HCEC 1CT (cell line): ENCODE measurements at regions not wholly inside any gene's neighbourhood (a gene's known extent, or its start where the extent isn't known, plus 50 kb on each side); places are given as distances from the start of the nearest gene placed in this dataset.
"Not testable (repeated sequence)": the region's sequence is repeated elsewhere in the genome, so short reads cannot be mapped to it uniquely, and the experiment has no call there.

Source experiments
- DNase-seq: peaks from one replicate; pipeline ENCODE4 v3.0.0-alpha.2; 2017

DNA sequence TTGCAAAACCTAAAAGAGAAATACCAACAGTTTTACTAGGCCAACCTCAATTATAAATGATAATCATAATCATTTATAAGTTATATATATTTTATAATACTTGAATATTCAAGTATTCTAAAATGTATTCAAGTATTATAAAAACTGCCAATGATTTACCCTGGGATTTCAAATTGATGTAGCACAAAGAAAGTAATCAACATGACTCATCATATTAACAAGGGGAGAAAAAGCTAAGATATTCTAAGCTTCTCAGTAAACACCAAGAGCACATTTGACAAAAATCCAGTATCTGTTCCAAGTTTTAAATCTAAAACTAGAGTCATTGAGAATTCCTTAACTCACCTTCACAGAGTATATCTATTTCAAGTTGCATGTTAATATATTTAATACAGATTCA lies 56.1 kb downstream of the CAPZA3 start:
- no peak for DNase-seq

DNA sequence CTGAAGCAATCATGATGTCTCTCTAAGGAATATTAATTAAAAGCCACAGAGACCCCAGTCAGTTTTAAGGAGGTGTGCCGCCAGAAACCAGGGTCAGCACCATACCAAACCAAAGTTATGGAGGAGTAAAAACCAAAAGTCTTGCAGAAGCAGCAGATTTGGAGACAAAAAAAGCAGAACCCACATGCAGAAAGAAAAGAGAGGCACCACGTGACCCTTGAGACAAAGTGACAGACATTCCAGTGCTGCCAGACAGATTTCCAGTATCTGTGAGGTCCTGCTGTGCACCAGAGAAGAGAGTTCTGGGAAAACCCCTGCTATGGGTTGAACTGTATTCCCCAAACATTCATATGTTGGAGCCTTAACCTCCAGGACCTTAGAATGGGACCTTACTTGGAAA lies 59.7 kb downstream of the CAPZA3 start:
- DNase-seq: no peak

DNA sequence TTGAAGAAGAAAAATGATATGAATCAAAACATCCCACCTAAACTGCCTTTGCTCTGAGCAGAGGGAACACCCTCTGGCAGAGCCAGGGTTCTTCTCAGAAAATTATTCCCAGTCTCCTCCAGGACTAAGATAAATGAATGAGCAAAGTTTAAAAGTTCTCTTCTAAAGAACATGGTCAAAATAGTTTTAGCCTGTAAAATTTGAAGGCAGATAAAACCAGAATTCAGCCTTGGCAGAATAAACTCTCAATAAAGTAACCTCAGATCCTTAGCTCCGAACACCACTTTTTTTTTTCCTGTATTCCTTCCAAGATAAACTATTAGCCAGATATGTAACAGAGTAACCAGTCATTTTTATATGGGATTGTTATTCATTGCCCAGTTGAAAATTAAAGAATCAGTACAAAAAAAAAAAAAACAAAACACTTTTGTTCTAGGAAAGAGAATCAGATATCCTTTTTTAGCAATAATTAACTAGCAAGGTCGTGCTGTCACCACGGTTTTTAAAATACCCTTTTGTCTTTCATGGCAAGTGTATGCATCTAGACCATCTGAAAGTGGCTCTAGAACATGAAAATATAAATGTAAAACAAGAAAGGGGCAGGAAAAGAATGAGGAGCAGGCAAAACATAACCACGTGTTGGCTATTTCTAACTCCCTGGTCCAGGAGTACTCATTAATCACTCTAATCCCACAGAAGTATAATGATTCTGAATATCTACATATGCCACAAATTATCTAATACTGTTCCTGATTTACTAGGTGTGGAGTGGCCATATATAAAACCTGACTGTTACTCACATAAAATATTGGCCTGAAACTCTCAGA lies 60.8 kb downstream of the CAPZA3 start:
- DNase-seq: no peak

DNA sequence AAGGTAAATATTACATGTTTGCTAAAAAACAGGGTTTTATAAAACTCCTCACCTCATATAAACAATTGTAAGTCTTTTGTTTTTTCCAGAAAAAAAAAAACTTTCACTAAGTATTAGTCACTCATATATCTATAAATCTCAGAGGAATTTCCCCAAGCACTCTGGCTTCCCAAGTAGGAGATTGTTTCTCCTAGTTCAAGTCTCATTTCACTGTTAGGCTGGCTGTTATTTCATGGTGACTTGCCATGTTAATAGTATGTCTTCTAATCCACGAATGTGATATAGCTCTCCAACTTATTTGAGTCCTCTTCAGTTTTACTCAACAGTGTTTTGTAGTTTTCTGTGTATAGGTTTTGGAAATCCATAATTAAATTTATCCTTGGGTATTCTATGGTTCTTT lies 61.6 kb downstream of the CAPZA3 start:
- DNase-seq: peak; percentile 26

DNA sequence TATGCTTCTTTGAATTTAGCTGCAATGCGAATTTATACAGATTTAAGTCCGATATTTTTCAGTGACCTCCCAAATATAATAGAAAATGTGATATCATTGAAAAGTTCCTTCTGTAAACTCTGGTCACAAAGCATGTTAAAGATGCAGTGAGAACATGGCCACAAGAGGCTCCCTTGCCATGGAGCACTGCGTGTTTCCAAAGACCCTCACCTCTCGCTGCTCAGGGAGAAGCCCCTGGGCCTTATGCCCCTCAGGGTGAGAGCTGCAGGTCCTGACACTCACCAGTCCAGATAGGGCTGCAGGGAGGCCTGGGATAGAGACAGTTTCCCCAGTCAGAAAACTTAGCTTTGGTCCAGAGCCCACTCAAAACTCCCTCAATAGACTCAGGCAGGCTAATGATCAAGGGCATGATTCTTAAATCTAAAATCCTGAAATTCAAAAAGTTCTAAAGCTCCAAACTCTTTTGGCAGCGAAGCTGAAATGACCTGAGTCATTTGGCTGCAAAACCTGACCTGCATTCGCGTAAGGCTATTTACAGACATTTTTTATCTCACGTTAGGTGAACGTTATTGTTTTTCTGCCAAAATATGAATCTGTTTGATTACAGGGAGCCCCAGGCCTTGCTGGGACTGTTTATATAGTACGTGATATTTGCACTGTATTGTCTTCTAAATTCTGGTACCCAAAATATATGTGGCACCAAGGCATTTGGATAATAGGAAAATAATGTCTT lies 67.8 kb downstream of the CAPZA3 start:
- no peak for DNase-seq

DNA sequence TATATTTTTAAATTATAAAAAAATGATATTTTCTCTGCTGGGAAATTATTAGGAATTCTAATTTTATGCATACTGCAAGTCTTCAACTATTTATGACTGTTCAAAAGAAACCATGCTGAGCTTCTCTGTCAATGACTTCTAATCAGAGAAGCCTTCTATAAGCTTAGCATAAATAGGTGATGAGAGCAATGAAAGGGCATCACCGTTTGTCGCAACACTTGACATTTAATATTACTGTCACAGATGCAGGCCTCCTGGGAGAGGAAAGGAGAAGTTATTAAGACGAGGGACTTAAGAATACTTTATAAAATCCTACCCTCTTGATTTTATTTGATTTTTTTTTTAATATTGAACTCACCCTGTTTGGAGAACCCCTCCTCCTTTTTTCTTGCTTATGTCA lies 69.8 kb downstream of the CAPZA3 start:
- no peak for DNase-seq

DNA sequence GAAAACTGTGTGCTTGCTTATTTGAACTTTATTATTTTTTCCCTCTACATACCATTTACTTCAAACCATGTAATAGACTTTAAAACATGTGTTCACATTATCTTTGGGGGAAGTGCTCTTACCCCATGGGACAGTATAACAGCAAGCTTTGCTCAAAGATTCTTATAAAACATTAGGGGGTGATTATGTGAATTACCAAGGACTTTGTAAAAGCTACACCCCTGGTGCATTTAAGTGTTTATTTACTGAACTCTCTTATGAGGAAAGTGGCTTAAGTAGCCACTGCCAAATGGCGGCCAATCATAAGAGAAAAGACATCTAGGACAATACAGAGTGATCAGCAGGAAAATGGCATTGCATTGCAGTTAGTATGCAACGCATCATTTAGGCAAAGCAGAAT lies 70.3 kb downstream of the CAPZA3 start:
- no peak for DNase-seq

DNA sequence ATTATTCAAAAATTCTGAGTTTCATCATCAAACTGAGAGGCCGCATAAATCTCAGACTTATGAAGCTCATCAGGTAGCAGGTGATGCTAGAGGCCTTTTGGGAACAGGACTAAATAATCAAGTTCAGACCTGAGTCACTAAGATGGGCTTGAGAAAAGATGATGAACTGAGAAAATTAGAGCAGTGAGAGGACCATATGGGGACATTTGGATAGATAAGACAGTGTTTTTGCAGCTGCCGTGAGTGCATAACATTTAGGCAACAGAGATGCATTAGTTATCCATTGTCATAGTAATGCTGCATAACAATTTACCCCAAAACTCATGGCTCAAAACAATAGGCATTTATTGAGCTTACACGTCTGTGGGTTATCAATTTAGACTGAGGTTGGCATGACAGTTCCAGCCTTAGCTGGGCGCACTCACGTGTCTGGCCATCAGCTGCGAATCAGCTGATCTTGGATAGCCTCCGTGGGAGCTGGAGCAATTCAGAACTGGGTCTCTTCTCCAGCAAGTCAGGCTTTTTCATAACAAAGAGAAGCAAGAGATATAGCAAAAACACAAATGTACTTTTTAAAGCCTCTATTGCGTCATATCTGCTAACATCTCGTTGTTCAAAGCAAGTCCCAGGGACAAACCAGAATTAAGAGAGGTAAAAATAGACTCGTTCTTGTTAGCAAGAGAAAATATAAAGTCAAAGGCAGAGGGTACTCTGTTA lies 72.8 kb downstream of the CAPZA3 start:
- DNase-seq: no peak

DNA sequence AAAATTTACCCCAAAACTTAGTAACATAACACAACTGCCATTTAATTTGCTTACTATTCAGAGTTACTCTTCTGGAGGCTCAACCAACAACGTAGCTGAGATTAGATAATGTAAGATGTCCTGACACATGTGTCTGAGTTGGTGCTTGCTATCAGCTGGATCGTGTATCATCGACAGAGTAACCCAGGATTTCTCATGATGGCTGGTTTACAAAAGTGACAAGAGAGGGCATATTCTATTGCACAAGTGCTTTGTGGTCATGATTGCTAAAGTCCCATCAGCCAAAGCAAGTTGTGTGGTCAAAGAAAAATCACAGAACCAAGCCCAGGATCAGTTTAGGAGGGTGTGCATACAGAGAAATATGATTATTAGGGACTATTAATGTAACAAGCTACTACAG lies 73.4 kb downstream of the CAPZA3 start:
- DNase-seq: no peak

DNA sequence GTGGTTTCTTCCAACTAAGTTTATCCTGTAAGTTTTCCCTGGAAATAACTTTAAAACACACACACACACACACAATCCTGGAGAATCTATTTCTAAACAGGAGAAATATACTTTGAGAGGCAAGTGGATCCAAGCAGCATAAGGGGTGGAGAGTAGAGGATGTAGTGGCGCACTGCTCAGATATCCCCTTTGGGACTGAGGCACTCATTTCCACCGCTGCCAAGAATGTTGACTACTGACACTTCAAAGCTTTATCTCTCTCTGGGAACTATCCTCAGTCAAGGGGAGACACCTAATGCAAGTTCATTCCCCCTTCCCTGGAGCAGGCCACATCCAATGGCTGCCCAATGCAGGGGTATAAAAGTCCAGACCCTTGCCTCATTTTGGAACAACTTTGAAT lies 75.8 kb downstream of the CAPZA3 start:
- no peak for DNase-seq

DNA sequence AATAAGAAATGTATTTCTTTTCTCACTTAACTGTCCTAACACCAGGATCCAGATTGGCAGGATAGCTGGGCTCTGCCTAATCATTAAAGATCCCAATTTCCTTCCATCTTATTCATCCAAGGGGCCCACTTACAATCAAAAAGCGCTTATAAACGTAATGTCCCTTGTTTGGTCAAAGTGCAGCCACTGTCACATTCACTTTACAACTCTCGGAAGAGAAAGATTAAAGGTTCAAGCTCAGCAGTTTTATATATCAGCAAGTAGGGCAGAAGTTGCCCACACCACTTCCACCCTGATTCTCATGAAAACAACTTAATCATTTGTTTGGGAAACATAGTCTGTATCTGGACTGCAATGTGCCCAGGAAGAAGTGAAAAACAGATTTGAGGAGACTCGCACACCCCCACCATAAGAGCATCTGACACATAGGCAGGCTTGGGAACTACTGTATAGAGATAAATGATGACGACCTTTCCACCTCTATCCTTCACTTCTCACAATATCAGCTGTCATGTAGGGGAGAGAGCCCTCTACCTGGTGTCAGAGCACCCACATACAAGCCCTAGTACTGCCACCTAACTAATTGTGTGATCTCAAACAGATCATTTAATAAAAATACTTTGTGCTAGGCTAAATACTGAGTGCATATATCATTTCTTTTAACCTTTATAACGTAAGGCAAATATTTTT lies 80.8 kb downstream of the CAPZA3 start:
- no peak for DNase-seq

DNA sequence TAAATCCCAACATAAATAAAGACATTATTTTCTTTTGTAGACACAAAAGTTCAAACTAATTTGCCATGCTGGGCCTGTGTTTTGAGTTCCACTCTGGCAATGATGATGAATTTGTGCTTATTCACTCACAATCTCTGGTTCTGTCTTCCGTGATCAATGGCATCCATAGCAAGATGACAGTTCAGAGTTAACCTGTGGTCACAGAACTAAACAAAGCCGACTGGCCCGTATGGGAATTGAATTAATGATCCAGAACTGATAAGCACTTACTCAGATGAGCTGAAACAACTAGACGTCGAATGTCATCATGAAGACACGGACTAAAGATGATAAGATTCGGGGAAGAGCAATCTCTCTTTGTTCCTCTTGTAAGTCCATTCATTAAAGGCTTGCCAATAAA lies 81.6 kb downstream of the CAPZA3 start:
- DNase-seq: no peak

DNA sequence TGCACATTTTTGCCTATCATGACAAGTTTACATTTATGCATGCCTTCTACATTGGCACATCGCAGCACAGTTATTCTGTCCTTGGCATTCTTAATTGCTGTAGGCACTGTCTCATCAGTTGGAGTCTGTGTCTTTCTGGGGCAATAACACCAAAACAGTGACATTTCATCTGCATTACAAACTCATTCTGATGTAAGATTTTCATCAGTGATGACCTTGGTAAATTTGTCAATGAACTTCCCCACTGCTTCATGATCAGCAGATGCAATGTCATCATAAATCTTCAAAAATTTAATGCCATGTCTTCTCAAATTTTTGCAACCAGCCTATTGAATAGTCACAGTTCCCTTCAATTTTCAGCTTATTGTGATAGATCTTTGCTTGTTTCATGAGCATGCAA lies 85.5 kb downstream of the CAPZA3 start:
- no peak for DNase-seq

DNA sequence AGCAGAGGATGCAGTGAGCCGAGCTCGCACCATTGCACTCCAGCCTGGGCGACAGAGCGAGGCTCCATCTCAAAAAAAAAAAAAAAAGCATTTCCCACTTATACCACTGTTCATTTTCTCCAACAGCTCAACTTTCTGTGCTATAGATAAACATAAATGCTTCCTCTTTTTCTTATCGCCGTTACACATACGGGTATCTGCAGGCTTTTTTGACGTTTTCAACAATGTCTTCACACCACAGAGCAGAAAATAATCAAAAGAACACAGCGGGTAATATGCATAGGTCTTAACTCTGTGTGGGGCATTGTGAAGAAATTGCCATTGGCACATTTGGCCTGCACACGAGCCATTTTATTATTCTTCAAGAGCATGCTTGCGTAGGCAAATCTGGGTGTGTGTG lies 86.4 kb downstream of the CAPZA3 start:
- DNase-seq: no peak

DNA sequence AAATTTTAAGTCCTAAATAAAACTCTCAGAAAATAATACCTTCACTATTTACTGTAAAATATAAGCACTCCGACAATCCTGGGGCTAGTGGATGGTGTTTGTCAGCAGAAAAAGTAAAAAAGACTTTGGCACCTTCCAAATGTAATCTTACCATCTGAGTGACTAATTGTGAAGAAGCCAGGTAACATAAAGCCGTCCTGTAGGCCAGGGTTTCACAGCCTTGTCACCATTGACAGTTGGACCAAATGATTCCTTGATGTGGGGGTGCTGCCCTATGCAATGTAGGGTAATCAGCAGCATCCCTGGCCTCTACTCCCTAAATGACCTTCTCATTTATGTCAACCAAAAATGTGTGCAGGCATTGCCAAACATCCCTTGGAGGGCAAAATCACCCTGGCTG lies 87.2 kb downstream of the CAPZA3 start:
- DNase-seq: no peak

DNA sequence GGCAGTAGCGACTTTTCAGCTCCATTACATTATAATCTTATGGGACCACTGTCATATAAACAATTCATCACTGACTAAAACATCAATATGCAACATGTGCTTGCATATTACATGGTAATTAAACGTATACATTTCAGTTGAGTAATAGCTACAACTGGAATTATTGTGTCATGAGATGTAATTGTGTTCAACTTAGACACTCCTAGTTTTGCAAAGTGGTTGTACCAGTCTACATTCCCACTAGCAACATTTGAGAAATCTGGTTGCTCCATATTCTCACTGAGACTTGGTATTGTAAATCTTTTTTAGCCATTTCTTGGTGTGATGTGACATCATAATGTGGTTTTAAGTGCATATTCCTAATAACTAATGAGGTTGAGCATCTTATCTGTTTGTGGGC lies 90.0 kb downstream of the CAPZA3 start:
- no peak for DNase-seq

DNA sequence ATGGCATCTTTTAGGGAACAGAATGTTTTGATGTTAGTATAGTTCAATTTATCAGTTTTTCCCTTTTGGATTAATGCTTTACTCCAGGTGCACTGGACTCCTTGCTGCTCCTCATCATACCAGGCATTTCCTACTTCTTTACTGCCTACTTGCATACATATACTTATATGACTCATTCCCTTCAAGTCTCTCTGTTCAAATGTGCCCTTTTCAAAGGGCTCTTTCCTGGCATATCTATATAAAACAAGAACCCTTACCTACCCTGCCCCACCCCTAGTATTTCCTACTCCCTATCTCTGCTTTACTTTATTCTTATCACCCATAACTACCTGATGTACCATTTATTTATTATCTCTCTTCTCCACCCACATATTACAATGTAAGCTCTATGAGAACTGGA lies 90.6 kb downstream of the CAPZA3 start:
- DNase-seq: no peak

DNA sequence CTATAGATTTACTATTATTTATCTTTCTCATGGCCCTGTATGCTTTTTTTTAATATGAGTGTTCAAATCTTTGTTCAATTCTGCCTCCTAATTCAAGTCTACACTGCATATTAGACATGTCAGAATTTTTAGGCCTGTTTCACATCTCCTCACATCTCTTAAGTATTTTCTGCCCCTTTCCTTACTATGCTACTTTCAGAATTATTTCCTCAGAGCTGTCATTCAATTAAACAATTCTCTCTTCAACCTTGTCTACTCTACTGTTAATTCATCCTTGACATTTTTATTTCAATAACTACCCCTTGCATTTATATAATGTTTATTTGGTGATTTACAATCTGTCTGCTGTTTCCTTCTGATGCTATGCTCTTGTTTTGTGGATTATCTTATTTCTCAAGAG lies 91.1 kb downstream of the CAPZA3 start:
- no peak for DNase-seq

DNA sequence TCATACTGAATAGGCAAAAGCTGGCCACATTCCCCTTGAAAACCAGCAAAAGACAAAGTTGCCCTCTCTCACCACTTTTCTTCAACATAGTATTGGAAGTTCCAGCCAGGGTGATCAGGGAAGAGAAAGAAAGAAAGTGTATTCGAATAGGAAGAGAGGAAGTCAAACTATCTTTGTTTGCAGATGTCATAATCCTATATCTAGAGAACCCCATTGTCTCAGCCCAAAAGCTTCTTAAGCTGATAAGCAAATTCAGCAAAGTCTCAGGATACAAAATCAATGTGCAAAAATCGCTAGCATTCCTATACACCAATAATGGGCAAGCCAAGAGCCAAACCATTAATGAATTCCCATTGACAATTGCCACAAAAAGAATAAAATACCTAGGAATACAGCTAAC lies 95.0 kb downstream of the CAPZA3 start:
- not testable (repeated sequence) for DNase-seq

DNA sequence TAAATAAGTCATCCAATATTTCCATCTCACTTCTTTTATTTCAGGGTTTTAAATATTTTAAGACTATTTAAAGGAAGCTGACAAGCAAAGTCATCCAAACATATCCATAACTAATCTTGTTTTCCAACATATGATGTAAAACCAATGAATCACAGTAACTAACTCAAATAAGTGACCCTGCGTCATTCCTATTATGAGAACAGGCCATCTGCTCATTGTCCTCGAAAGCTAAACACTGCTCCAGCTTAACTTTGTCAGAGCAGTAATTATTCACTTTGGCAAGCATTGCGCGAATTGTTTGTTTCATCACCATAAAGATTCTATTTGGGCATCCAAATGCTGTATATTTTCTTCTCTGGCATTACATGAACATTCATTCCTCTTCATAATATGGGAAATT lies 99.1 kb downstream of the CAPZA3 start:
- DNase-seq: peak; percentile 64

DNA sequence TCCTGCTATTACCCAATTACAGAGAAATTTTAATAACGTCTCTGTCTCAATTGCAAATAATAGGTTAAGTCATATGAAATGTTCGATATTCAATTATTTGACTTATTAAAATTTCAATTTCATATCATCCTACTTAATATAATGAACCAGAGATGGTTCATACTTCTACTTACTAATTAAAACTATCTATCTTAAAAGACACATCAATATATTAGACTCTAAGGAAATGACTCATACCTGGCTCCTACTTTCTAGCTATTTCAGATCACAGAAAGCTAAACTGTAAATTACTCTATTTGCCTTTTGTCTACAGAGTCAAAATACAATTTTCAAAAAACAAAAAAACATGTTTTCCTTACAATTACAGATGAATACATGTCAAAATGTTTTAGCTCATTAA lies 99.6 kb downstream of the CAPZA3 start:
- peak; percentile 42 for DNase-seq

DNA sequence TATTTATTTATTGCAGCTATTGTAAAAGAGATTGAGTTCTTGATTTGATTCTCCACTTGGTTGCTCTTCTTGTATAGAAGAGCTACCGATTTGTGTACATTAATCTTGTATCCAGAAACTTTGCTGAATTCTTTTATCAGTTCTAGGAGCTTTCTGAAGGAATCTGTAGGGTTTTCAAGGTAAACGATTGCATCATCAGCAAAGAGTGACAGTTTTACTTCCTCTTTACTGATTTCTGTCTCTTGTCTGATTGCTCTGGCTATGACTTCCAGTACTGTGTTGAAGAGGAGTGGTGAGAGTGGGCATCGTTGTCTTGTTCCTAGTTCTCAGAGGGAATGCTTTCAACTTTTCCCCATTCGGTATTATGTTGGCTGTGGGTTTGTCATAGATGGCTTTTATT lies 103.1 kb downstream of the CAPZA3 start:
- not testable (repeated sequence) for DNase-seq

DNA sequence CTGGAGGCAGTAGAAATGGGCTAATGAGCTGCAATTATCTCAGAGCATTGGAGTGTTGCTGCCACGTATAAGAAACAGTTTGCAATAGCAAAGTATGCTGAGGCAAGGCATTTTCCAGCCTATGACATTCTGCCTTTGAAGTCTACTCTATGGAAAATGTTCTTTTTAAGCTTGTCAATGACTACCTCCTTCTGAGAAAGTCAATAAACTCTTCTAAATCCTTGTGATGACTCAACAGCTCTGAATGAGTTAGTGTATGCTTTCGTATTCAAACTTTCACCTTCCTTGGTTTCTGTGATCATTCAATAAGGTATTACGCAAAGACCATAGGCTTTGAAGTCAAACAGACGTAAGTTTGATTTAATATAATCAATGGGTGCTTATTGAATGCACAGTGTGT lies 111.2 kb downstream of the CAPZA3 start:
- DNase-seq: peak; percentile 67
